HFF-Myc (cell line): ENCODE measurements at regions not wholly inside any gene's neighbourhood (a gene's known extent, or its start where the extent isn't known, plus 50 kb on each side); places are given as distances from the start of the nearest gene placed in this dataset.

Experiments used
- DNase-seq: peaks from one replicate; pipeline ENCODE4 v3.0.0-alpha.2; 2011; ENCODE audit warnings: low read depth; ENCODE audit errors: extremely low read depth
- H3K4me3 ChIP-seq: replicated peaks from 2 replicates; pipeline ENCODE4 v1.5.1; 2011; ENCODE audit warnings: low read depth, mild to moderate bottlenecking, control low read depth, low read length
- CTCF ChIP-seq: IDR thresholded peaks from 2 replicates; pipeline ENCODE4 v1.5.1; 2012; ENCODE audit warnings: mild to moderate bottlenecking, low read depth, low read length, control low read depth; ENCODE audit errors: missing control alignments

GRCh38 chr9:93860694-93861658 lies 94.2 kb downstream of the BARX1 start:
- no peak for DNase-seq
- no peak overlapping the region for H3K4me3 ChIP-seq
- no peak for TF ChIP-seq CTCF

- peak; percentile 11 for TF ChIP-seq CTCF
- no peak overlapping the region for H3K4me3 ChIP-seq
- no peak for DNase-seq
These were observed 95.5 kb downstream of the BARX1 start for GRCh38 chr9:93859431-93860215.

- no peak for TF ChIP-seq CTCF
- DNase-seq: no peak
- H3K4me3 ChIP-seq: no peak overlapping the region
These were observed 97.6 kb downstream of the BARX1 start for GRCh38 chr9:93857528-93857927.

DNA sequence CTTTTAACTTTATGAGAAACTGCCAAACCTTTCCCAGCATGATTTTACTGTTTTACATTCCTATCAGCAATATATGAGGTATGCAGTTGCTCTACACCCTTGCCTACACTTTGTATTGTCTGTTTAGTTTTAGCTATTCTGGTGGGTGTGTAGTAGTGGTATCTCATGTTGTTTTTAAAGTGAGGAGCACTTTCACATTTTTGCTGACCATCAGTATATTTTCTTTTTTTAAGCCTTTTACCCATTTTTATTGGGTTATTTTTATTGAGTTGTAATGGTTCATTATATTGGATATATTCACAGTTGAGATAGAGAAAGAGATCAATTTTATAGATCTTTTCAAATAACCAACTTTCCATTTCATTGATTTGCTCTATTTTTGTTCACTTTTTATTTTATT lies 102.4 kb downstream of the BARX1 start:
- DNase-seq: no peak
- TF ChIP-seq CTCF: no peak
- no peak overlapping the region for H3K4me3 ChIP-seq

GRCh38 chr9:93846349-93846748 lies 108.8 kb downstream of the BARX1 start:
- no peak for DNase-seq
- no peak for TF ChIP-seq CTCF
- H3K4me3 ChIP-seq: no peak overlapping the region

DNA sequence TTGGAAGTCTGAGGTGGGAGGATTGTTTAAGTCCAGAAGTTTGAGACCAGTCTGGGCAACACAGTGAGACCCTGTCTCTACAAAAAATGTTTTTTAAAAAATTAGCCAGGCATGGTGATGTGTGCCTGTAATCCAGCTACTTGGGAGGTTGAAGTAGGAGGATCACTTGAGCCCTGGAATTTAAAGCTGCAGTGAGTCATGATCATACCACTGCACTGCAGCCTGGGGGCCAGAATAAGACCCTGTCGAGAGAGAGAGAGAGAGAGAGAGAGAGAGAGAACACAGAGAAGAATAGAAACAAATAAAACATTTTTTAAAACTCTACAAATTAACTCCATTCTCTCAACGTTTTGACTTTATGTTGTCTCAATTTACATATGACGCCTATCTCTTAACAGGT lies 111.8 kb downstream of the BARX1 start:
- no peak for DNase-seq
- no peak overlapping the region for H3K4me3 ChIP-seq
- no peak for TF ChIP-seq CTCF
